Esophagus muscularis mucosa (tissue), 4 donors: ENCODE measurements at regions not wholly inside any gene's neighbourhood (a gene's known extent, or its start where the extent isn't known, plus 50 kb on each side); places are given as distances from the start of the nearest gene placed in this dataset.

Experiments
- DNase-seq: peaks from one replicate; pipeline ENCODE4 v3.0.0-alpha.2; 2017; ENCODE audit errors: extremely low spot score
- H3K27ac ChIP-seq, 4 donors: fragments of 200-600 bp; sonication (generic); replicated peaks in 1 of 4; 1 replicate in 3 of 4; 2 replicates in 1 of 4; pipeline ENCODE4 v1.5.1; 2016 to 2019; ENCODE audit warnings: mild to moderate bottlenecking in 1 of 4
- H3K27me3 ChIP-seq, 4 donors: fragments of 200-600 bp; sonication (generic); one replicate each; pipeline versions ENCODE4 v1.5.1 to v1.6.0; 2016 to 2019
- H3K36me3 ChIP-seq, 4 donors: fragments of 200-600 bp; sonication (generic); one replicate each; pipeline ENCODE4 v1.5.1; 2016 to 2019
- H3K4me1 ChIP-seq, 4 donors: fragments of 200-600 bp; sonication (generic); one replicate each; pipeline ENCODE4 v1.5.1; 2016 to 2019
- H3K4me3 ChIP-seq, 4 donors: fragments of 200-600 bp; sonication (generic); 1 replicate in 2 of 4; 2 replicates in 2 of 4; pipeline ENCODE4 v1.5.1; 2016 to 2019; ENCODE audit warnings: mild to moderate bottlenecking in 4 of 4, moderate library complexity in 1 of 4
- H3K9me3 ChIP-seq, 4 donors: fragments of 200-600 bp; sonication (generic); 1 replicate in 3 of 4; 2 replicates in 1 of 4; pipeline ENCODE4 v1.5.1; 2016 to 2019
- CTCF ChIP-seq, 3 experiments: fragments of 200-600 bp in 2 of 3; fragments of 450-650 bp in 1 of 3; sonication (generic) in 2 of 3; IDR thresholded peaks; one replicate each; pipeline ENCODE4 v1.5.1; 2017 to 2019; ENCODE audit warnings: antibody characterized with exemption in 3 of 3, mild to moderate bottlenecking in 2 of 3, moderate library complexity in 1 of 3
- EP300 ChIP-seq: sonication (generic); formaldehyde crosslinking; IDR thresholded peaks from one replicate; pipeline ENCODE4 v1.6.1; 2017; ENCODE audit warnings: antibody characterized with exemption
- POLR2A ChIP-seq: fragments of 450-650 bp; IDR thresholded peaks from one replicate; pipeline ENCODE4 v1.6.1; 2017; ENCODE audit warnings: antibody characterized with exemption, moderate library complexity, mild to moderate bottlenecking, low read depth
- POLR2AphosphoS5 ChIP-seq, 2 donors: sonication (generic); formaldehyde crosslinking; IDR thresholded peaks; one replicate each; pipeline ENCODE4 v1.6.1; 2017; ENCODE audit warnings: antibody characterized with exemption in 2 of 2
- WGBS: methylation state at CpG from one replicate; pipeline ENCODE4 v1.1.5; 2018; 5-methylcytosine and 5-hydroxymethylcytosine counted together
- intact Hi-C: fragments of 100-400 bp; cut with DNase I; formaldehyde crosslinking; loops from one replicate; pipeline ENCODE4 v1.15.1; 2023

DNA sequence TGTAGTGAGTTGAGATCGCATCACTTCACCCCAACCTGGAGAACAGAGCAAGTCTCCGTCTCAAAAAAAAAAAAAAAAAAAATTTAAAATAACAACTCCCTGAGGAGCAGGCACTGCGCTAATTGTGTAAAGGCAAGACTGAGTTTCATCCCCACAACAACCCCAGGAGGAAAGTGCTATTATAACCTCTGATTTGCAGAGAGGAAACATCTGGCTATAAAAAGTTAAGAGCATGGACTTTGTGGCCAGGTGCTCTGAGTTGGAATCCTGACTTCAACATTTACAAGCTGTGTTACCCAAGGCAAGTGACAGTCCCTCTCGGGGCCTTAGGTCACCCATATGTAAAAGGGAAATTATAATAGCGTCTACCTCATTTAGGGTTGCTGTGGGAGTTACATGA is 76.0 kb upstream of the MYL2 start:
- H3K27ac ChIP-seq, result no peak overlapping the region
- H3K4me3 ChIP-seq, result no peak overlapping the region
- TF ChIP-seq POLR2A, result no peak
- intact Hi-C loops, result no loop called here
- no peak for DNase-seq
- H3K9me3 ChIP-seq, result peaks cover 0 to 33% (median 30%) of the 10 kb centered on the region in 4 donors
- peaks cover 0 to 10% (median 0%) of the 10 kb centered on the region in 4 donors for H3K27me3 ChIP-seq
- no peaks in the 10 kb centered on the region for H3K4me1 ChIP-seq
- H3K36me3 ChIP-seq, result no peaks in the 10 kb centered on the region
- 81% methylated on average over 5 of the region's 5 CpGs for WGBS

- Histone ChIP-seq H3K36me3 (no peaks in the 10 kb centered on the region), H3K4me1 (no peaks in the 10 kb centered on the region), H3K27ac (no peak overlapping the region), H3K4me3 (no peak overlapping the region), H3K9me3 (peaks cover 0 to 33% (median 30%) of the 10 kb centered on the region in 4 donors), H3K27me3 (peaks cover 0 to 7% (median 0%) of the 10 kb centered on the region in 4 donors)
- intact Hi-C loops, result no loop called here
- no peak for DNase-seq
- TF ChIP-seq CTCF (IDR thresholded peaks at IDR 0.05) (no peak), POLR2A (no peak), EP300 (no peak), POLR2AphosphoS5 (IDR thresholded peaks at IDR 0.05) (no peak)
- 87% methylated on average over 3 of the region's 3 CpGs for WGBS
Observed at GRCh38 chr12:110995615-110996014, 75.2 kb upstream of the MYL2 start.

DNA sequence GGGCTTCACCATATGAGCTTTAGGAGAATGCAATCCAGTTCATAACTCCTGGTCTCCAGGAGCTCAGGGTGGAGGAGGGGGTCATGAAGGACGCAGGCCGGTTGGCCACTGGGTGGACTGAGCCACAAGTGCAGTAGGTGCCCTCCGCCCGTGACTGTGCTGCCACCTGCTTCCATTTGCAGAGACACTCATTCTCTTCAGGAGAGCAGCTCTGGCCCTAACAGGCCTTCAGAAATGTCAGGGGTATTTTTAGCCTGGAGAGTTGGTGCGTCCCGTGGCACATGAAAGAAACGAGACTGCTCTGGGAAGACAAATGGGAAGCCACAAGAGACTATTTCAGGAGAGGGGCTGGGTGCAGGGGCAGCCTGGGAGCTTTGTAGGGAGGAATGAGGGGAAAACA is 74.6 kb upstream of the MYL2 start:
- H3K9me3 ChIP-seq, result peaks cover 0 to 33% (median 30%) of the 10 kb centered on the region in 4 donors
- no peak overlapping the region for H3K4me3 ChIP-seq
- 68% methylated on average over 7 of the region's 7 CpGs for WGBS
- no peaks in the 10 kb centered on the region for H3K36me3 ChIP-seq
- no peaks in the 10 kb centered on the region for H3K4me1 ChIP-seq
- no peak overlapping the region for H3K27ac ChIP-seq
- intact Hi-C loops, result no loop called here
- peaks cover 0 to 6% (median 0%) of the 10 kb centered on the region in 4 donors for H3K27me3 ChIP-seq
- no peak for DNase-seq
- TF ChIP-seq POLR2A (no peak), POLR2AphosphoS5 (IDR thresholded peaks at IDR 0.05) (no peak), EP300 (no peak), CTCF (IDR thresholded peaks at IDR 0.05) (no peak)

DNA sequence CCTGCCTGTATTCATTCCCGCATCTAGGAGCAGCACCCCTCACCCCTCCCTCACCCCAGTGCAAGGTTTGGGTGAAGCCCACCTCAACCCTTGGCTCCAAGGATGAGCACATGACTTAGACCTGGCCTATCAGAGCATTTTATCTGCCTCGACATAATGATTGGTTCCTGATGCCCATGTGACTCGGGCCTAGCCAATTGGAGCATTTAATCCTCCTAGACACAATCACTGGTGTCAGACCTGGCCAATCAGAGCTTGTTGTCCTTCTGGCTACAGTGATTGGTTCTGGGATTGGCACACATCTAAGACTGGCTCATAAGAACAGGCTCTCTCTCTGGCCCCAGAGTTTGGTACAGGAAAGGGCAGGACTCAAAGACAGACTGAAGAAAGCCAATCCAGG is 73.1 kb upstream of the MYL2 start:
- 95% methylated on average over 3 of the region's 3 CpGs for WGBS
- peaks cover 0 to 19% (median 16%) of the 10 kb centered on the region in 4 donors for H3K9me3 ChIP-seq
- no peaks in the 10 kb centered on the region for H3K4me1 ChIP-seq
- intact Hi-C loops, result no loop called here
- no peaks in the 10 kb centered on the region for H3K36me3 ChIP-seq
- H3K27me3 ChIP-seq, result peaks cover 0 to 12% (median 0%) of the 10 kb centered on the region in 4 donors
- TF ChIP-seq POLR2A, result no peak
- no peak for TF ChIP-seq EP300
- TF ChIP-seq CTCF (IDR thresholded peaks at IDR 0.05), result no peak
- no peak for TF ChIP-seq POLR2AphosphoS5 (IDR thresholded peaks at IDR 0.05)
- no peak overlapping the region for H3K27ac ChIP-seq
- H3K4me3 ChIP-seq, result no peak overlapping the region
- DNase-seq, result no peak

- Histone ChIP-seq H3K36me3 (no peaks in the 10 kb centered on the region), H3K27me3 (peaks cover 0 to 13% (median 0%) of the 10 kb centered on the region in 4 donors), H3K9me3 (peaks cover 0 to 13% (median 10%) of the 10 kb centered on the region in 4 donors), H3K4me1 (no peaks in the 10 kb centered on the region), H3K27ac (no peak overlapping the region), H3K4me3 (no peak overlapping the region)
- no peak for DNase-seq
- intact Hi-C loops, result no loop called here
- WGBS, result 35% methylated on average over 4 of the region's 4 CpGs
- no peak for TF ChIP-seq CTCF (IDR thresholded peaks at IDR 0.05)
- TF ChIP-seq POLR2A, result no peak
- TF ChIP-seq POLR2AphosphoS5 (IDR thresholded peaks at IDR 0.05), result no peak
- no peak for TF ChIP-seq EP300
Observed at GRCh38 chr12:110992909-110993308, 72.5 kb upstream of the MYL2 start.
